Calu3 (cell line): ENCODE measurements at regions not wholly inside any gene's neighbourhood (a gene's known extent, or its start where the extent isn't known, plus 50 kb on each side); places are given as distances from the start of the nearest gene placed in this dataset.

ENCODE experiments used
- BruUV-seq: library from RNA; stranded (reverse); fragments of 400-500 nt; replicated peaks from 2 replicates; lab custom pipeline; 2021; lab: Mats Ljungman, UMichigan
- CTCF ChIA-PET: fragments of 300-600 bp; sonication (Branson Sonifier 250); formaldehyde crosslinking; loops from one replicate; lab custom pipeline; 2022; ENCODE audit warnings: antibody characterized with exemption; lab: Charles Lee
- DNase-seq: peaks from one replicate; pipeline ENCODE4 v3.0.0; 2022
- H3K27ac Mint-ChIP-seq: one replicate; pipeline ENCODE4 v1.8.0; 2022; ENCODE audit warnings: mixed read lengths; ENCODE audit not compliant: unreplicated experiment
- H3K27me3 Mint-ChIP-seq: one replicate; pipeline ENCODE4 v1.8.0; 2022; ENCODE audit warnings: mixed read lengths; ENCODE audit not compliant: unreplicated experiment
- H3K36me3 Mint-ChIP-seq: one replicate; pipeline ENCODE4 v1.8.0; 2022; ENCODE audit warnings: mild to moderate bottlenecking, moderate library complexity, mixed read lengths; ENCODE audit not compliant: insufficient read depth, unreplicated experiment
- H3K4me1 Mint-ChIP-seq: one replicate; pipeline ENCODE4 v1.8.0; 2022; ENCODE audit warnings: mild to moderate bottlenecking, low read depth, mixed read lengths; ENCODE audit not compliant: unreplicated experiment
- H3K4me3 Mint-ChIP-seq: one replicate; pipeline ENCODE4 v1.8.0; 2022; ENCODE audit warnings: mild to moderate bottlenecking, low read depth, moderate library complexity, mixed read lengths; ENCODE audit not compliant: unreplicated experiment
- H3K9me3 Mint-ChIP-seq: one replicate; pipeline ENCODE4 v1.8.0; 2022; ENCODE audit warnings: low read depth, mixed read lengths; ENCODE audit not compliant: unreplicated experiment
- CTCF ChIP-seq: fragments of 200-600 bp; IDR thresholded peaks from one replicate; pipeline ENCODE4 v1.8.0; 2022; ENCODE audit warnings: antibody characterized with exemption; ENCODE audit not compliant: unreplicated experiment
- intact Hi-C: fragments of 100-400 bp; cut with micrococcal nuclease; formaldehyde crosslinking; loops from one replicate; pipeline ENCODE4 v1.10.0; 2022; ENCODE audit not compliant: unreplicated experiment

GRCh38 chr14:104421892-104422828 is 157.4 kb upstream of the C14orf180 start:
- Mint-ChIP-seq H3K36me3 (no peaks in the 10 kb centered on the region), H3K27ac (no peak overlapping the region), H3K9me3 (no peaks in the 10 kb centered on the region), H3K4me3 (no peak overlapping the region), H3K4me1 (no peaks in the 10 kb centered on the region), H3K27me3 (peaks cover 65% of the 10 kb centered on the region)
- DNase-seq, result no peak
- CTCF ChIA-PET, result no interaction called here
- BruUV-seq, result no TSS peak
- TF ChIP-seq CTCF, result no peak
- intact Hi-C loops, result no loop called here

- H3K27ac Mint-ChIP-seq, result no peak overlapping the region
- no peak for TF ChIP-seq CTCF
- intact Hi-C loops, result no loop called here
- no peak overlapping the region for H3K4me3 Mint-ChIP-seq
- CTCF ChIA-PET, result no interaction called here
- BruUV-seq, result no TSS peak
- no peaks in the 10 kb centered on the region for H3K4me1 Mint-ChIP-seq
- no peaks in the 10 kb centered on the region for H3K9me3 Mint-ChIP-seq
- no peaks in the 10 kb centered on the region for H3K36me3 Mint-ChIP-seq
- no peak for DNase-seq
- peaks cover 66% of the 10 kb centered on the region for H3K27me3 Mint-ChIP-seq
These were observed 156.5 kb upstream of the C14orf180 start for GRCh38 chr14:104422837-104423681.

GRCh38 chr14:104423701-104424405 is 155.7 kb upstream of the C14orf180 start:
- H3K27ac Mint-ChIP-seq, result no peak overlapping the region
- DNase-seq, result no peak
- H3K9me3 Mint-ChIP-seq, result no peaks in the 10 kb centered on the region
- H3K4me3 Mint-ChIP-seq, result no peak overlapping the region
- no peak for TF ChIP-seq CTCF
- no peaks in the 10 kb centered on the region for H3K4me1 Mint-ChIP-seq
- peaks cover 66% of the 10 kb centered on the region for H3K27me3 Mint-ChIP-seq
- CTCF ChIA-PET, result no interaction called here
- BruUV-seq, result no TSS peak
- H3K36me3 Mint-ChIP-seq, result no peaks in the 10 kb centered on the region
- intact Hi-C loops, result no loop called here

- no peak overlapping the region for H3K27ac Mint-ChIP-seq
- no TSS peak for BruUV-seq
- no peak for TF ChIP-seq CTCF
- H3K36me3 Mint-ChIP-seq, result no peaks in the 10 kb centered on the region
- no peak overlapping the region for H3K4me3 Mint-ChIP-seq
- no peaks in the 10 kb centered on the region for H3K4me1 Mint-ChIP-seq
- DNase-seq, result no peak
- no peaks in the 10 kb centered on the region for H3K9me3 Mint-ChIP-seq
- intact Hi-C loops, result no loop called here
- peaks cover 72% of the 10 kb centered on the region for H3K27me3 Mint-ChIP-seq
- CTCF ChIA-PET, result no interaction called here
These were observed 155.0 kb upstream of the C14orf180 start for GRCh38 chr14:104424406-104425072.
